VCaP (cell line): ENCODE measurements at regions not wholly inside any gene's neighbourhood (a gene's known extent, or its start where the extent isn't known, plus 50 kb on each side); places are given as distances from the start of the nearest gene placed in this dataset.
"Not testable (repeated sequence)": the region's sequence is repeated elsewhere in the genome, so short reads cannot be mapped to it uniquely, and the experiment has no call there.

ENCODE experiments used
- H3K27ac ChIP-seq: fragments of 450-650 bp; 2 replicates; pipeline ENCODE4 v1.5.1; 2017
- CTCF ChIP-seq: fragments of 450-650 bp; conservative IDR thresholded peaks from 2 replicates; pipeline ENCODE4 v1.5.1; 2017; ENCODE audit warnings: mild to moderate bottlenecking, moderate library complexity

GRCh38 chr2:16030206-16031057 is 90.1 kb downstream of the MYCN start:
- H3K27ac ChIP-seq = peak overlapping the region; percentile 82
- no peak for TF ChIP-seq CTCF

- H3K27ac ChIP-seq = no peak overlapping the region
- no peak for TF ChIP-seq CTCF
Observed at GRCh38 chr2:16028644-16029043, 88.3 kb downstream of the MYCN start.

- no peak for TF ChIP-seq CTCF
- H3K27ac ChIP-seq = no peak overlapping the region
Observed at GRCh38 chr2:16026816-16027501, 86.6 kb downstream of the MYCN start.

GRCh38 chr2:16025876-16026640 is 85.7 kb downstream of the MYCN start:
- TF ChIP-seq CTCF = no peak
- no peak overlapping the region for H3K27ac ChIP-seq

GRCh38 chr2:16025211-16025875 is 85.0 kb downstream of the MYCN start:
- TF ChIP-seq CTCF = no peak
- no peak overlapping the region for H3K27ac ChIP-seq

GRCh38 chr2:16024628-16025027 is 84.3 kb downstream of the MYCN start:
- not testable (repeated sequence) for H3K27ac ChIP-seq

GRCh38 chr2:16023506-16024360 is 83.4 kb downstream of the MYCN start:
- no peak for TF ChIP-seq CTCF
- no peak overlapping the region for H3K27ac ChIP-seq
